ENCODE measurements at regions not wholly inside any gene's neighbourhood (a gene's known extent, or its start where the extent isn't known, plus 50 kb on each side); places are given as distances from the start of the nearest gene placed in this dataset.
"Not testable (repeated sequence)": the region's sequence is repeated elsewhere in the genome, so short reads cannot be mapped to it uniquely, and the experiment has no call there.

DNA sequence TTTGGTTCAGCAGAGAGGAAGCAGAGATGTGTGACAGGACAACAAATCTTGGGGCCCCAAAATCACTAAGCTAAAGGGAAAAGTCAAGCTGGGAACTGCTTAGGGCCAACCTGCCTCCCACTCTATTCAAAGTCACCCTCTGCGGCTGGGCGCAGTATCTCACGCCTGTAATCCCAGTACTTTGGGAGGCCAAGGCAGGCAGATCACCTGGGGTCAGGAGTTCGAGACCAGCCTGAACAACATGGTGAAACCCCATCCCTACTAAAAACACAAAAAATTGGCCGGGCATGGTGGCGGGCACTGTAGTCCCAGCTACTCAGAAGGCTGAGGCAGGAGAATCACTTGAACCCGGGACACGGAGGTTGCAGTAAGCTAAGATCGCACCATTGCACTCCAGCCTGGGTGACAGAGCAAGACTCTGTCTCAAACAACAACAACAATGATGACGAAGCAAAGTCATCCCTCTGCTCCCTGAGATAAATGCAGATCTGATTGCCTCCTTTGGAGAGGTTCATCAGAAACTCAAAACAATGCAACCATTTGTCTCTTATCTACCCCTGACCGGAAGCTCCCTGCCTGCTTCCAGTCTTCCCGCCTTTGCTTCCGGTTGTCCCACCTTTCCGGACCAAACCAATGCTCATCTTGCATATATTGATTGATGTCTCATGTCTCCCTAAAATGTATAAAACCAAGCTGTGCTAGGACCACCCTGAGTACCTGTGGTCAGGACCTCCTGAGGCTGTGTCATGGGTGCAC is 136.4 kb upstream of the AFDN start:
- not testable (repeated sequence) for DNase-seq

DNA sequence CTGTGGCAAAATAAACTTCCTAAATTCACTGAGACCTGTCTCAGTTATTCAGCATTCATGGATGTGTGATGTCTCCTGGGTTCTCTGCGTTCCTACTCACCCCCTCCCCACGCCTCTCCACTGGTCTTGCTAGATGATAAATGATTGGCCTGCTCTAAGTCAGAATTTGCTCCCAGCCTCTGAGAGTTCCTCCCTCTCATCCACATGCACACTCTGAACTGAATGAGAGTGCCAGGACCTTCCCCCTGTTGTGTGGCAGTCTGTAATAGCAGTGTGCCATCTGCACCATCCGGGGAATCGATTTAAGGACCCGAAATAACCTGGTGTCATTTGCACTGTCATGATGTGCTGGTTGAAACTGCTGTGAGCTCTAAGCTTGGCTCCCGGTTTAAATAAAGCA is 135.8 kb upstream of the AFDN start:
- no peak for DNase-seq

DNA sequence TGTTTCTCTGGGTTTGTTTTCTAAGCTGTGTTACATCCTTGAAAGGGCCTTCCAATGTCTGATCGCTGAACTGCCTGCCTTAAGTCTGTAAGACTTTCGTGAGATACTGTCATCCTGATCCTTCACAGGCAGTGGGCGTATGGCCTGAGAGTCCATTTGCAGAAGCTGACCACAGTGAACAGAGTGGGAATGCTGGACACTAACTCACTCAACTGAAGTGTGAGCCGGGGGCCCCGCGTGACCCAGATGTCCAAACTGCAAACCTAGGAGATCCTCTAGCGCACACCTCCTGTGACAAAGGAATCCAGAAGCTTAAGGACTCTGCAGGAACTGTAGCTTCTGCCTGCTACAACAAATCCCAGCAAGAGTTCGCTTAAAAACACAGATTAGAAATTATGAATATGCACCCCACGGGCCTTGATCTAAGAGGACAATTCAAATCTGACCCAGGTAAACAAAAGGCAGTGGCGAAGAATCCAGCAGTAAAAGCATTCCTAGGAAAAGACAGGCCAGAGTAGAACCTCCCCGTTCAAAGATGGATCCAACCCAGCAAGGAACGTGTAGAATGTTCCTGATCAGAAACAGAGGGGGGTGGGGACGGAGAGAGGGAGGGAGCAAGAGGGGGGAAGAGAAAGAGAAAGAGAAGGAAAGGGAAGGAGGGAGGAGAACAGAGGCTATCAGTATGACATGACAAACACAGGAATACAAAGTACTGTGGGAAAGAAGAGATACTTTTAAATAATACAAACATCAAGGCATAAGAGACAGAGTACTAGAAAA is 135.0 kb upstream of the AFDN start:
- DNase-seq, result no peak

DNA sequence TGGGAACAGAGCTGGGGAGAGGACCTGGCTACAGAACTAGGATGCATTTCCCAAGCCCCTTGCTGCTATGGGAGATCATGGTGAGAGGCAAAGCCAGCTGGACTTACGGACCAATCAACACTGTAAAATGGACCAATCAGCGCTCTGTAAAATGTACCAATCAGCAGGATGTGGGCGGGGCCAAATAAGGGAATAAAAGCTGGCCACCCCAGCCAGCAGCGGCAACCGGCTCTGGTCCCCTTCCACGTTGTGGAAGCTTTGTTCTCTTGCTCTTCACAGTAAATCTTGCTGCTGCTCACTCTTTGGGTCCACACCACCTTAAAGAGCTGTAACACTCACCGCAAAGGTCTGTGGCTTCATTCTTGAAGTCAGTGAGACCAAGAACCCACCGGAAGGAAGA is 133.2 kb upstream of the AFDN start:
- DNase-seq, result not testable (repeated sequence)

DNA sequence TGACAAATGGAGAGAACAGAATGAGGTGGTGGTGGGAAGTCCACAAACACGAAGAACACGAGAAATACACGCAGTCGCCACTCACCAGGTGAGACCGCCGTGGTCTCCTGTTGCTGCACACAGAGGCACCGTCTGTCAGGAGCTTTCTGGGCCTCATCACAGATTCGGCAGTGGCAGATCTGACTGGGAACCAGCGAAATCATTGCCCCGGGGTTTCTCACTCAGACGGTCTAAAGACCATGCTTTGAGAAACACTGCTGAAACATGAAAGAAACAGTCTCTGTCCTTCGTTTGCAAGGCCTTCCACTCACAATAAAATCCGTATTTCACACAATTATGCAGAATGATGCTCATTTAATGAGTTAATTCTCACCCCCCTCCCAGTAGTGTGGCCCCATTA is 130.9 kb upstream of the AFDN start:
- DNase-seq, result no peak

DNA sequence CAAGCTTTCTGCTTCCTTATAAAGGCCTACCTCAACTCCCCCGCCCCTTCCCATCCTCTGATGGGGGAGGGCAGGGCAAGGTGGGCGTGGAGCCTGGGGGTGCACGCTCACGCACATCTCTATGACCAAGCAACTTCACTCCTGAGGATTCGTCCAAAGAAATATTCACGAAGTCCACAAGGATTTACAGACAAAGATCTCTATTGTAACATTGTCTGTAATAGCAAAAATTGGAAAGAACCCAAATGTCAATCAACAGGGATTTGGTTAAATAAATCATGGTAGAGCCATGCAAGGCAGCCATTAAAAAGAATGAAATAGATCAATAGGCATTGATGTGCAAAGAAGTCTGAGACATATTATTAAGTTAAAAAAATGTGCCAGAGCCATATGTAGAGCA is 130.4 kb upstream of the AFDN start:
- DNase-seq, result no peak

DNA sequence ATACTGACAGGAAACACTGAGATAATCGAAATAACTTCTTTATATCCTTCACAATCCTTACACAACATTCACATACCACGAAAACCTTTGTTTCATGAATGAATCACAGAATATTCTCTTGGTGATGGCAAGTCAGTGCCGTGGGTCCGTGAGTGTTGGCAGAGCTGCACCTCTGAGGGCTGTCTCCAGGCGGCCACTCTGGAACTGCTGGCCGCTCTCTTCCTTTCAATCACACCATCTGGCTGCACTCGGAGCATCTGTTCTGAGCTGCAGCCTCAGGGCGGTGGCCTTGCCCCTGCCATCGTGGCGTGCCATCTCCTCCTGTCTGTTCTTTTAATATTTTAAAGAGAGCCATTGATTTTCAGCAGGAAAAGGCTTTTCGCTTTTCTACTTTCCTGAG is 129.4 kb upstream of the AFDN start:
- peak; percentile 71 for DNase-seq

DNA sequence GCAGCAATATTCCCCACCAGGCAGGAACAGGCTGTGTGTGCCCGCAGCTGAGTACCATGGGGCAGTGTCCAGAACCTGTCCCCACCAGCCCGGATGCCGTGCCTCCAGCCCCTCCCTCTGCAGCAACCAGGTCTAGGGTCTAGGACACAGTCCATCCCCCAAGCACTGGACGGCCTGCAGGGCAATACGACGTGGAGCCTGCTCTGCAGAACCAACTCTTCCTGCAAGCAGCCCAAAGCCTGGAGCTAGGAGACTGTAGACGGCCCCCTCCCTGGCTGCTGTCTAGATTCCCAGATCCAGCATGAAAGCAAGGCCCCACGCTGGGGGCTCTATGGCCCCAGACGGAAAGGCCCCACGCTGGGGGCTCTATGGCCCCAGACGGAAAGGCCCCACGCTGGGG is 128.2 kb upstream of the AFDN start:
- DNase-seq, result no peak

DNA sequence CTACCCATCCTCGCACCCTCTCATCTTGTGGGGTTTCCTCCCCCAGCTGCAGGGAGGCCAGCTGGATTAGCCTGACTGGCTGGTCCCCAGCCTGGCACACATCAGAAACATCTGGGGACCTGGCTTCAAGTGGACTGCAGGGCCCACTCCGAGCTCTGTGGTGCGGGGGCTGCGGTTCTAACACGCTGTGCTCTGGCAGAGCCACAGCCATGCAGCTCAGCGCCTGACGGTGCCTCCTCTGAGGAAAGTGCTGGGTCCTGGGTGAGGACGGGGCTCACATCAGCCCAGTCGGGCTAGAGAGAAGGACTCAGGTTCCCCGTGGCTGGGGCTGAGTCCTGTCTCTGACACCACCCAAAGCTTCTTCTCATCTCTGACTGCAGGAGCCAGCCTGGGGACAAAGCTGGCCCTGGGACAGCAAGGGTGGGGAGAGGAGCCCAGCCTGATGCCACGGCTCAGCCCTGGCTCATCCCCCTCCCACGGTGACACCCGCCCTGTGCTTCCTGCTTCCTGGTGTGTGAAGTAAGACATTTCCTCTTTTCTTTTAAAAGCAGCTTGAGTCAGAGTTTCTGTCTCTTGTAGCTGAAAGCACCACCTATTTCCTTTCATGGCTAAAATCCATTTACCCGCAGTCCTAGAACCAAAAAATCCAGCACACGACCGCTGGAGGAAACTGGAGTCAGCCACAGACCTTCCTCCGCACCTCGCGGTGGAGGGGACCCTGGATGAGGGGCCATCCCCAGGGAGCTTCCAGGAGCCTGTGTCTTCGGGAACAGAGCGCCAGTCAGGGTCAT is 127.4 kb upstream of the AFDN start:
- DNase-seq, result peak; percentile 43

DNA sequence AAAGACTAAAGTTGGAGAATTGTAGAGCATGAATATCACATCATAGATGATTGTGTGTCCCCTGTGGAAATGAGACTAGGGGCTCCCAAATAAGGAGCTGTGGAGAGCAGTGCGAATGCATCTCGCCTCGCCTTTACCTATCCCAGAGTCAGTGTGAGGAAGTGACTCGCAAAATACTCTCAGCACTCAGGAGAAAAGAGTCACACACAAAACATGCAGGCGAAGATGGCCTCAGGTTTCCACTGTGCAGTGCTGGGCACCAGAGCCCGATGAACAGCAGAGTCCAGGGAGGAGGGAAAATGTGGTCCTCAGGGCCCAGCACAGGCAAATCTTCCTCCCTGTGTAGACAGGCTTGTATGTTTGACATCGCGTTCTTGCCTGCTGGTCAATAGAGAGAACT is 126.5 kb upstream of the AFDN start:
- DNase-seq, result no peak

DNA sequence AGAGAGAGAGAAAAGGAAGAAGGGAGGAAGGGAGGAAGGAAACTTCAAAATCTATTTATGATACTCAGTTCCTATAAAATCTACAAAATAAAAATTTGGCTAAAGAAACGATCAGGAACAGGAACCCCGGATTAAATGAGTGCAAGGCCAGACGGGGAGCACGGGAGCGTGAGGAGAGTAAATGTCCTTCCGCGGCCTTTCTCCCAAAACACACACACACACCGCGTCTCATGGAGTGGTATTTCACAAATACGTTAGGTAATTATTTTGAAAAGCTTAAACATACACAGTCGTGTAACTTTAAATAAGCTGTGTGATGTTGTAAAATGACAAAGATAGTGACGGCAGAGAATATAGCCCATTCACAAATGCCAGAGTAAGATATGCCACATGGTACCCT is 125.7 kb upstream of the AFDN start:
- DNase-seq, result no peak

DNA sequence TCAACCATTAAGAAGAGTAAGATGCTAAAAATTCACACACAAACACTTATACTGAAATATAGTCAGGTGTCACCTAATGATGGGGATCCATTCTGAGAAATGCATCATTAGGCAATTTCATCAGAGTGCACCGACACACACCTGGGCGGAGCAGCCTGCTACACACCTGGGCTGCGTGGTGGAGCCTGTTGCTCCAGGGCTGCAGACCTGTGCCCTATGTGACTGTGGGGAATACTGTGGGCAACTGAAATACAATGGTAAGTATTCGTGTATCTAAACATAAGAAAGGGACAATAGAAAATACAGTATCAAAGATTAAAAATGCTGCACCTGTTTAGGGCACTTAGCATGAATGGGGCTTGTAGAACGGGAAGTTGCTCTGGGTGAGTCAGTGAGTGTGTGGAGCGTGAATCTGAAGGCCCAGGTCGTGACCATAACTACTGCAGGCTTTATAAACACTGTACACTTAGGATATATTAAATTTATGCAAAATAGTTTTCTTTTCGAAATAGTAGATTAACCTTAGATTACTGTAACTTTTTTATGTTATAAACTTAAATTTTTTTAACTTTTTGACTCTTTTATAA is 124.4 kb upstream of the AFDN start:
- no peak for DNase-seq

DNA sequence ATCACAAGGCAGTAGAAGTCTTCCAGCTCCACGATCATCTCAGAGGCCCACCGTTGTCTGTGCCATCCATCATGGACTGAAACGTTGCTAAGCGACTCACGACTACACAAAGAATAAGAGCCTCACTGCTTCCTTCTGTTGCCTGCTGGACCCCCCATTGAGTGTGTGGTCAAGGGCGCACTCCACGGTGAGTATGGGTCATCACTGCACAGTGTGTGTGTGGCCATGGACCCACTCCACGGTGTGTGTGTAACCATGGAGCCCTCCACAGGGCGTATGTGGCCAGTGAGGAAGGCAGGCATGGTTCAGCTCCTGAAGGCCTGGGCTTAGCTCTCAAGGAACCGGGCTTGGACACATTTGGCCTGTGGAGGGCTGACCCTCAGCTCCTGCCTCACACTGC is 123.4 kb upstream of the AFDN start:
- DNase-seq, result no peak

DNA sequence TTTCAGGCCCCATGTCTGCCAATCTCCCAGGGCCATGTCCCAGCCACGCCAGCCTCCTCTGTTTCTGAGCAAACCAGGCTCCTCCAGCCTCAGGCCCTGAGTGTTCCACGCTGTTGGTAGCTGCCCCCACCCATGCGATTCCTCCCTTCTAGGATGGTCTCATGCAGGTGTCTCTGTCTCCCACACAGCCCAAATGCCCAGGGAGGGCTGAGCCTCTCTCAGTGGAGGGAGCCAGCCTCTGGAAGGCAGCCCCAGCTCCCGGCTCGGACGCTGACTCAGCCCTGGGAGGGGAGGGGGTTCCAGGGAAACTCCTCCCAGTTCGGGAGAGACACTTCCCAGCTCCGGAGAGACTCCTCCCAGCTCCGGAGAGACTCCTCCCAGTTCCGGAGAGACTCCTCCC is 122.9 kb upstream of the AFDN start:
- DNase-seq, result no peak

DNA sequence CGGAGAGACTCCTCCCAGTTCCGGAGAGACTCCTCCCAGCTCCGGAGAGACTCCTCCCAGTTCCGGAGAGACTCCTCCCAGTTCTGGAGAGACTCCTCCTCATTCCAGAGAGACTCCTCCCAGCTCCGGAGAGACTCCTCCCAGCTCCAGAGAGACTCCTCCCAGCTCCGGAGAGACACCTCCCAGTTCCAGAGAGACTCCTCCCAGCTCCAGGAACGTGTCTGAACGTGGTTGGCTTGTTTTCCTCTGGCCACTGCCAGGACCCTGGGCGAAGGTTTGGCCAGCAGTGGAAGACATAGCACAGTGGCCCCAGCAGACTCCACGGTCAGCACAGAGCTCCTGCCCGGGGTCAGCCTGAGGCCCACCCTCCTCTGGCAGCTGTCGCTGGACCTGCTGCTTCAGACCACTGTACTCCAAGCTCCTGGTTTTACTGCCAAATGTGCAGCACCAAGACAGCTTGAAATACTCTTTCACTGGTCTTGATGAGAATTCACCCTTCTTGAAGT is 122.3 kb upstream of the AFDN start:
- DNase-seq, result peak; percentile 40

DNA sequence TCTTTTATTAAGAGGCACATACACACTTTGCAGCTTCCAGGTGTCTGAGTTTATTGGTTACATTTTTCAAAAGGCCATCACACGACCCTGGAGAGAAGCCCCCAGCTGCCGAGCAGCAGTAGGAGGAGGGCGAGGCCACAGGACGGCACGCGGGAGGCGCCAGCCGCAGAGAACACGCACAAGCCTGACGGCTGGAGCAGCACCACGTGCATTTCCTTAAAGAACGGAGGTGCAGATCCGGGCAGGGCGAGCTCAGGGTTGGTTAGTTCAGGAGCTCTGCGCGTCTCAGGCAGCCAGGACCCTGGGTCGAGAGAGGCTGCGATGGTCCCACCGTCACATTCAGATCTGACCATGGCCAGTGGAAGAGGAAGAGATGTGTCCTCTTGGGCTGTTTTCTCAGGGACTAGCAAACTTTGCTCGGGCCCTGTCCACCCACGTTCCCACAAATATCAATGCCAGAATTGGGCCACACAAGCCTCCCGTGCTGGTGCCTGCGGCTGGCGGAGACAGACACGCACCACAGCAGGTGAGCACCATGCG is 121.4 kb upstream of the AFDN start:
- DNase-seq, result no peak

DNA sequence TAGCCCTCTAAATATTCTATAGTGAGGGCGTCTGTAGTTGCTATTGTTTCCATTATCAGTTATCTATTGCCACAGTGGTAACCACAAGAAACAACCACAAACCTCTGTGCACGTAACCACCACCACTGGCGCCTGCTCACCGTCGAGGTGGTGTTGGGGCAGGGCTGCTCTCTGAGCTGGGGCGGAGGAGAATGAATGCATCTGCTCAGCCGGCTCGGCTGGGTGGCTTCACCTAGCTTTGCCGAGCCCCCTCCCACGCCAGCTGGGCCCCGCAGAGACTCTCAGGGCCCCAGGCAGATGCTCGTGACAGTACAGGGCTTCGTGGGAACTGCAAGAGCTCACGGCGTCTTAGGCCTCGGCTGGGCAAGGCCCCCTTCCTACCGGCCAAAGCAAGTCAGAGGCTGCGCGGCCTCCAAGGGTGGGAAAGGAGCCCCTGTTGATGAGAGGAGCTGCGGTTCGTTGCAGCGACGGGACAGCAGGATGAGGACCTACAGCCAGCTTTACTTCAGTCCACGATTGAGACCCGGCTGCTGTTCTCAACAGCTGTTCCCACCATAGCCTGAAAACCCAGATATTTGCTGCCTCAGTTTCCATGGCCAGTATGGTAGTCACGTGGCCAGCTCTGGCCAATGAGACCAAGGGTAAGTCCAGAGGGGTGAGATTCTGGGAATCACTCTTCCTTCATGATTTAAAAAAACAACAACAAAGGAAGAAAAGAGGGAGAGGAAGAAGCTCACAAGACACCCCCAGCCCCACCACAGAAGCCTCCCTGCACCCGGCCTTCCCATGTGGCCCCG is 120.2 kb upstream of the AFDN start:
- DNase-seq, result no peak

DNA sequence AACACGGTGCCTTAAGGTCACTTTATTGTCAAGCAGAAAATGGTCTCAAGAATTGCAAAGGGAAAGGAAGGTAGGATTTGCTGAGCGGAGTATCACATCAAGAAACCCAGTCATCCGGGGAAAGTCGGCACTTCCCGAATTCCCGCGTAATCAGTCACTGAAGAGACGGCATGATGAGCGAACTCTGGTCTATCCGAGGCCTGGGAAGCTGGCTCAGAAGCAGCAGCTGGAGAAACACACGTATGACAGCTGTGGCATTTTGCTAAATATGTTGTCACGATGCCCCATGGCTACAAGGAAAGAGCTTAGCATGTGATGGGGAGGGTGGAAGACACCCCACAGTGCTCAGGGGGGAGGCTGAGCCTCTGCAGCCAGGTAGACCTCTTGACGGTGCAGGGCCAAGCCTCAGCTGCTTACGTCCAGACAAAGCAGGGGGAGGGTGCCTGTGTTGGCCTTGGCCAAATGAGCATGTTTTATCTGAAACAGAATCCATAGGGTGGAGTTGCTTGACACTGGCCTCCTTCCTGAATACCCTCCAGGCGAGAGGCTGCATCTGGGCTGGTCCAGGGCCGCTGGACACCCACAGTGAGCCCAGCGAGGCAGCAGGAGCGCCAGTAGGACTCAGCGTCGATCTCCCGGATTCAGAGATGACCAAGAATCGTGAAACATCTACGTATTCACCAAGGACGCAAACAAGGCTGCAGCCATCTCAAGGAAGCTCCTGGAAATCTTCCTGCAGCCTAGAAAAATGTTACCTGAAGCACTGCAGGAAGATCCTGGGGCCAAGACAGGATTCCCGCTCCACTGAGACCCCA is 118.8 kb upstream of the AFDN start:
- peak; percentile 71 for DNase-seq

DNA sequence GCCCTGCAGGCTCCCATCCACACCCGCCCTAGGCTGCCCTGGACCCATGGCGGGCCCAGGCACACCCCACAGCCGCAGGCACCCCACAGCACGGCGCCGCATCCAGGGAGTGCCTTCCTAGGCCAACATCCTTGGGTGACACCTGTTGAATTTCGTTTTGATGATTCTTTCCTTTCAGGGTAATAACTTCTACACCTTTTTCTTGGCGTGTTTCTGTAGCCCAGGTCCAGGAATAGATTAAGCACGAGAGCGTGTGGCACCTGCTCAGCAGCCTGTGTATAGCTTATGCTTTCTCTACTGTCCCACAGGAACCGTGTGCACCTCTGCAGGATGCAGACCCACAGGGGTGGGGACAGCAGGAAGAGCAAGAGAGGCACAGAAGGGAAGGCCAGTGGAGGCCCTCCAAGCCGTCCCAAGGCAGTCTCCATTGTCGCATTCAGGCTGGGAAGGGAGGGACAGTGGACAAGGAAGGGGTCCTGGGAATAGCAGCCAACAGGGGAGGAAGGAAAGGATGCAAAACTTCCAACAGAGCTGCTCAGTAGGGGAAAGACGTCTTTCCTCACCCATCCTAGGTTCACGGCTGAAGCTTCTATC is 118.1 kb upstream of the AFDN start:
- DNase-seq, result no peak

DNA sequence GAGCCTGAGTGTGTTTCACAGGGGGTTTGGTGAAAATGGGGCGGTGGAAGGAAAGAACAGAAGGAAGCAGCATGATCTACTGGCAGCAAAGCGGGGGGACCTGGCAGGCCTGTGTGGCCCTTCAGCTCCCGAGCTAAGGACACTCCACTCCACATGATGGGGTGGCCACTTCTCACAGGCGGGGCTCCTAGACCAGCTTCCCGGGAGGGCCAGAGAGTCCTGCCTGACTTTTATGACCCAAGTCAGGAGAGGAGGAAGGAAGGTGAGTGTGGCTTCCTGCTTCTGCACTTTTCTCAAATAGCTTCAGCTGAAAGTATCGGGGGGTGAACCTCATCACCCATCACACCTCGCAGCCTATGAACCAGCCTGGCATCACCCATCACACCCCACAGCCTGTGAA is 117.5 kb upstream of the AFDN start:
- DNase-seq, result no peak
